GM18511 (cell line): ENCODE measurements at regions not wholly inside any gene's neighbourhood (a gene's known extent, or its start where the extent isn't known, plus 50 kb on each side); places are given as distances from the start of the nearest gene placed in this dataset.

Source experiments
- ATAC-seq: cut with Tn5 transposase; IDR thresholded peaks from one replicate; pipeline ENCODE4 v1.9.1; 2021; ENCODE audit warnings: mild to moderate bottlenecking, moderate library complexity; ENCODE audit not compliant: unreplicated experiment

- no peak for ATAC-seq
Measured at GRCh38 chr1:69497441-69498221, 70.1 kb upstream of the LRRC7 start.

GRCh38 chr1:69498711-69499110 is 69.0 kb upstream of the LRRC7 start:
- no peak for ATAC-seq

- no peak for ATAC-seq
Measured at GRCh38 chr1:69499203-69499803, 68.4 kb upstream of the LRRC7 start.

- ATAC-seq, result no peak
Measured at GRCh38 chr1:69502991-69503390, 64.7 kb upstream of the LRRC7 start.

- no peak for ATAC-seq
Measured at GRCh38 chr1:69504730-69505252, 62.9 kb upstream of the LRRC7 start.

- ATAC-seq, result no peak
Measured at GRCh38 chr1:69506311-69506710, 61.4 kb upstream of the LRRC7 start.

GRCh38 chr1:69506721-69507120 is 61.0 kb upstream of the LRRC7 start:
- ATAC-seq, result no peak

GRCh38 chr1:69510026-69510425 is 57.7 kb upstream of the LRRC7 start:
- no peak for ATAC-seq

- no peak for ATAC-seq
Measured at GRCh38 chr1:69511426-69512192, 56.1 kb upstream of the LRRC7 start.

GRCh38 chr1:69513601-69514000 is 54.1 kb upstream of the LRRC7 start:
- ATAC-seq, result no peak
